ENCODE measurements at regions not wholly inside any gene's neighbourhood (a gene's known extent, or its start where the extent isn't known, plus 50 kb on each side); places are given as distances from the start of the nearest gene placed in this dataset.

GRCh38 chr14:49467091-49467490, 119.1 kb downstream of the RPS29 start:
- Histone ChIP-seq H3K79me1 (ENCODE audit: insufficient read depth, low read depth, low read length, poor library complexity, severe bottlenecking) (no peaks in the 10 kb centered on the region), H4K91ac (ENCODE audit: insufficient read length, low read depth, low read length) (no peak overlapping the region), H3K27me3 (ENCODE audit: insufficient read depth, low read length) (no peaks in the 10 kb centered on the region; the same call in 1 of the 2 replicates), H2BK5ac (ENCODE audit: insufficient read length, low read length) (no peak overlapping the region), H3K23me2 (ENCODE audit: insufficient read length, low read depth, low read length, poor library complexity, severe bottlenecking) (no peaks in the 10 kb centered on the region), H3K56ac (ENCODE audit: insufficient read length, low read depth, low read length) (no peak overlapping the region), H4K5ac (ENCODE audit: insufficient read length, low read depth, low read length) (no peak overlapping the region), H3K14ac (ENCODE audit: insufficient read depth, low read length) (no peak overlapping the region), H2AFZ (ENCODE audit: low read length) (no peak overlapping the region), H2BK12ac (ENCODE audit: insufficient read length, low read depth, low read length) (no peak overlapping the region), H3K4ac (ENCODE audit: low read depth, low read length) (no peak overlapping the region), H3T11ph (ENCODE audit: low read length) (no peak overlapping the region), H2BK15ac (ENCODE audit: low read depth, low read length) (no peak overlapping the region), H4K8ac (replicated peaks; ENCODE audit: insufficient read length, low read depth, low read length) (no peak overlapping the region), H3K4me1 (ENCODE audit: insufficient read depth, low read length) (peaks cover 2% of the 10 kb centered on the region; the same call in 1 of the 2 replicates), H3K9me3 (ENCODE audit: control insufficient read depth, low read depth, low read length) (no peaks in the 10 kb centered on the region), H3K27ac (ENCODE audit: insufficient read length, low read depth, low read length) (no peak overlapping the region), H3K23ac (ENCODE audit: insufficient read length, low read depth, low read length) (no peak overlapping the region), H2BK120ac (ENCODE audit: low read depth, low read length, poor library complexity, severe bottlenecking) (no peak overlapping the region), H3K79me2 (ENCODE audit: insufficient read depth, low read length) (no peaks in the 10 kb centered on the region), H2BK20ac (ENCODE audit: low read depth, low read length, poor library complexity, severe bottlenecking) (no peak overlapping the region), H3K18ac (ENCODE audit: insufficient read length, low read depth, low read length) (no peak overlapping the region), H3K4me2 (ENCODE audit: insufficient read depth, insufficient read length, low read length) (no peak overlapping the region), H3K9ac (ENCODE audit: extremely low read depth, insufficient read length, low read length) (no peak overlapping the region), H4K20me1 (ENCODE audit: control insufficient read depth, insufficient read depth, insufficient read length) (no peaks in the 10 kb centered on the region), H2AK5ac (ENCODE audit: insufficient read length, low read length) (no peak overlapping the region)
- DNase-seq = no peak
- peaks cover 0 to 6% (median 4%) of the 10 kb centered on the region in 3 experiments; a peak in 3 of 7 replicates for H3K36me3 Mint-ChIP-seq (ENCODE audit: insufficient read depth in 1 of 3, low read depth in 3 of 3)
- no peak for TF ChIP-seq CTCF (conservative IDR thresholded peaks at IDR 0.05)
- no peak overlapping the region for H3K27ac Mint-ChIP-seq
- WGBS (ENCODE audit: extremely low coverage, insufficient read length, low lambda C conversion rate) = no CpG with 5 or more reads among the region's 3 CpGs
- no peaks in the 10 kb centered on the region for H3K27me3 Mint-ChIP-seq (ENCODE audit: low read depth)
- H3K4me3 Mint-ChIP-seq = no peak overlapping the region
- H3K4me1 Mint-ChIP-seq = peaks cover 26 to 46% of the 10 kb centered on the region in 2 experiments
- peaks cover 4 to 15% of the 10 kb centered on the region in 2 experiments; a peak in 4 of 5 replicates for H3K9me3 Mint-ChIP-seq

All from H9 (cell line).